HG03064 (cell line): ENCODE measurements at regions not wholly inside any gene's neighbourhood (a gene's known extent, or its start where the extent isn't known, plus 50 kb on each side); places are given as distances from the start of the nearest gene placed in this dataset.
"Not testable (repeated sequence)": the region's sequence is repeated elsewhere in the genome, so short reads cannot be mapped to it uniquely, and the experiment has no call there.

Source experiments
- ATAC-seq: cut with Tn5 transposase; IDR thresholded peaks from one replicate; pipeline ENCODE4 v1.9.1; 2021; ENCODE audit warnings: low read depth; ENCODE audit not compliant: unreplicated experiment

GRCh38 chr3:107206945-107207344 is 170.3 kb upstream of the CCDC54 start:
- no peak for ATAC-seq

- no peak for ATAC-seq
Measured at GRCh38 chr3:107208100-107208499, 169.1 kb upstream of the CCDC54 start.

GRCh38 chr3:107208796-107209195 is 168.4 kb upstream of the CCDC54 start:
- ATAC-seq: no peak

- no peak for ATAC-seq
Measured at GRCh38 chr3:107209302-107209990, 167.8 kb upstream of the CCDC54 start.

GRCh38 chr3:107211608-107212007 is 165.6 kb upstream of the CCDC54 start:
- ATAC-seq: no peak

GRCh38 chr3:107212618-107213017 is 164.6 kb upstream of the CCDC54 start:
- no peak for ATAC-seq

GRCh38 chr3:107213044-107213669 is 164.1 kb upstream of the CCDC54 start:
- no peak for ATAC-seq

- ATAC-seq: no peak
Measured at GRCh38 chr3:107216229-107216628, 161.0 kb upstream of the CCDC54 start.

GRCh38 chr3:107216711-107217110 is 160.5 kb upstream of the CCDC54 start:
- no peak for ATAC-seq

GRCh38 chr3:107217172-107217571 is 160.1 kb upstream of the CCDC54 start:
- no peak for ATAC-seq

- ATAC-seq: no peak
Measured at GRCh38 chr3:107218864-107219269, 158.4 kb upstream of the CCDC54 start.

GRCh38 chr3:107220538-107220937 is 156.7 kb upstream of the CCDC54 start:
- no peak for ATAC-seq

GRCh38 chr3:107221856-107222255 is 155.4 kb upstream of the CCDC54 start:
- ATAC-seq: no peak

GRCh38 chr3:107222907-107223306 is 154.3 kb upstream of the CCDC54 start:
- ATAC-seq: no peak

GRCh38 chr3:107224026-107224596 is 153.1 kb upstream of the CCDC54 start:
- no peak for ATAC-seq

GRCh38 chr3:107227091-107227490 is 150.1 kb upstream of the CCDC54 start:
- ATAC-seq: no peak

- ATAC-seq: not testable (repeated sequence)
Measured at GRCh38 chr3:107233877-107234276, 143.4 kb upstream of the CCDC54 start.

- no peak for ATAC-seq
Measured at GRCh38 chr3:107235193-107235927, 141.9 kb upstream of the CCDC54 start.

- peak; percentile 55 for ATAC-seq
Measured at GRCh38 chr3:107235928-107236315, 141.3 kb upstream of the CCDC54 start.

- ATAC-seq: no peak
Measured at GRCh38 chr3:107236655-107237337, 140.4 kb upstream of the CCDC54 start.

GRCh38 chr3:107238787-107239186 is 138.5 kb upstream of the CCDC54 start:
- ATAC-seq: no peak
